Peyer's patch (tissue), 4 donors: ENCODE measurements at regions not wholly inside any gene's neighbourhood (a gene's known extent, or its start where the extent isn't known, plus 50 kb on each side); places are given as distances from the start of the nearest gene placed in this dataset.

Source experiments
- DNase-seq, 3 donors: peaks; one replicate each; pipeline ENCODE4 v3.0.0-alpha.2; 2017 to 2019
- H3K27ac ChIP-seq, 4 donors: fragments of 200-600 bp; sonication (generic); one replicate each; pipeline ENCODE4 v1.5.1; 2016 to 2019
- H3K27me3 ChIP-seq, 2 donors: fragments of 200-600 bp; sonication (generic); one replicate each; pipeline ENCODE4 v1.5.1; 2019
- H3K36me3 ChIP-seq, 3 donors: fragments of 200-600 bp; sonication (generic); one replicate each; pipeline ENCODE4 v1.5.1; 2016 to 2019
- H3K4me1 ChIP-seq, 4 donors: fragments of 200-600 bp; sonication (generic); one replicate each; pipeline ENCODE4 v1.5.1; 2016 to 2019
- H3K4me3 ChIP-seq, 4 donors: fragments of 200-600 bp; sonication (generic); 1 replicate in 3 of 4; 2 replicates in 1 of 4; pipeline ENCODE4 v1.5.1; 2016 to 2019; ENCODE audit warnings: mild to moderate bottlenecking in 1 of 4
- H3K9me3 ChIP-seq, 4 donors: fragments of 200-600 bp; sonication (generic); one replicate each; pipeline ENCODE4 v1.5.1; 2016 to 2019; ENCODE audit warnings: mild to moderate bottlenecking in 1 of 4
- POLR2A ChIP-seq, 2 donors: fragments of 450-650 bp; IDR thresholded peaks; one replicate each; pipeline ENCODE4 v1.5.1; 2017; ENCODE audit warnings: antibody characterized with exemption in 2 of 2, mild to moderate bottlenecking in 2 of 2, moderate library complexity in 2 of 2
- TF ChIP-seq, protein P1 (sequence below), 6 experiments: fragments of 450-650 bp in 4 of 6; fragments of 200-600 bp in 2 of 6; sonication (generic) in 1 of 6; IDR thresholded peaks; one replicate each; pipeline ENCODE4 v1.5.1; 2017 to 2019; ENCODE audit warnings: antibody characterized with exemption in 6 of 6, mild to moderate bottlenecking in 3 of 6, moderate library complexity in 1 of 6

DNA sequence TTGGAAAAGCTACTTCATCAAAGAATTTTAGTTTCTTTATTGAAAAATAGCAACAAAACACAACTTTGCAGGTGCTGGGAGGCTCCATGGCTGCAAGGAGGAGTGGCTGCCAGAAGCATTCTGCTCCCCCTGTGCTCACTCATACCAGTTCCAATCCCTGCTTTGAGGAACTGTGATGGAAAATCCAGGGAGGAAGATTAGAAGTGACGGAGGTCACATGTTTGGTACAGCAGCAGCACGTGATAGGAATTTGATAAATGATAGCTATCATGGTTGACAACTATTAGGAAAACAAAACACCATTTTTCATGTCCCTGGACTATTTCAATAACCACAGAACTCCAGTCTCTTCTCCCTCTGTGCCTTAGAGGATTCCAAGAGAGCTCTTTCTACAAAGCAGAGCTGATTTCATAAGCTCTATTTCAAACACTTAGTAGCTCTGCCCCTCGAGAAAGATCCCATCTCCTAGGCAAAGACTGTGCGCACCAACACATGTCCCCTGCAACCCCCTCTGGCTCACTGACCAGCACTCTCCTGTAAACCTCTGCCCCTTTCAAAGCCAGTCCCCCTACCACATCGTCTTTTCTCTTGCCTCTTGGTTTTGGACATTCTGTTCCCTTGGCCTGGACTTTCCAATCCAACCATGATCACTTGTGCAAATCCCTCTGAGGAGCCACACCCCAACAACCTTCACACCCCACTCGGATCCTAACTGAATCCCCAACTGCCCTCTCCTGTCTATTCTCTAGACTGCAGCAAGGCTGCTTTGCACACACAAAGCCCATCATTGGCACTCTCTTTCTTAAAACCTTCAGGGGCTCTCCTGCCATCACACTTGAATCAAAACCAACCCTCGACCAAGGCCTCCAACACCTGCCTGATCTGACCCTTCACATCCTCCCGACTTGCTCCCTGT is 352.4 kb upstream of the PKDCC start:
- H3K36me3 ChIP-seq, result no peaks in the 10 kb centered on the region
- no peak for DNase-seq
- no peaks in the 10 kb centered on the region for H3K27me3 ChIP-seq
- no peak overlapping the region for H3K4me3 ChIP-seq
- no peaks in the 10 kb centered on the region for H3K9me3 ChIP-seq
- no peak overlapping the region for H3K27ac ChIP-seq
- TF ChIP-seq, protein P1, sequence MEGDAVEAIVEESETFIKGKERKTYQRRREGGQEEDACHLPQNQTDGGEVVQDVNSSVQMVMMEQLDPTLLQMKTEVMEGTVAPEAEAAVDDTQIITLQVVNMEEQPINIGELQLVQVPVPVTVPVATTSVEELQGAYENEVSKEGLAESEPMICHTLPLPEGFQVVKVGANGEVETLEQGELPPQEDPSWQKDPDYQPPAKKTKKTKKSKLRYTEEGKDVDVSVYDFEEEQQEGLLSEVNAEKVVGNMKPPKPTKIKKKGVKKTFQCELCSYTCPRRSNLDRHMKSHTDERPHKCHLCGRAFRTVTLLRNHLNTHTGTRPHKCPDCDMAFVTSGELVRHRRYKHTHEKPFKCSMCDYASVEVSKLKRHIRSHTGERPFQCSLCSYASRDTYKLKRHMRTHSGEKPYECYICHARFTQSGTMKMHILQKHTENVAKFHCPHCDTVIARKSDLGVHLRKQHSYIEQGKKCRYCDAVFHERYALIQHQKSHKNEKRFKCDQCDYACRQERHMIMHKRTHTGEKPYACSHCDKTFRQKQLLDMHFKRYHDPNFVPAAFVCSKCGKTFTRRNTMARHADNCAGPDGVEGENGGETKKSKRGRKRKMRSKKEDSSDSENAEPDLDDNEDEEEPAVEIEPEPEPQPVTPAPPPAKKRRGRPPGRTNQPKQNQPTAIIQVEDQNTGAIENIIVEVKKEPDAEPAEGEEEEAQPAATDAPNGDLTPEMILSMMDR (IDR thresholded peaks at IDR 0.05), result no peak
- no peak for TF ChIP-seq POLR2A (IDR thresholded peaks at IDR 0.05)
- H3K4me1 ChIP-seq, result no peaks in the 10 kb centered on the region

DNA sequence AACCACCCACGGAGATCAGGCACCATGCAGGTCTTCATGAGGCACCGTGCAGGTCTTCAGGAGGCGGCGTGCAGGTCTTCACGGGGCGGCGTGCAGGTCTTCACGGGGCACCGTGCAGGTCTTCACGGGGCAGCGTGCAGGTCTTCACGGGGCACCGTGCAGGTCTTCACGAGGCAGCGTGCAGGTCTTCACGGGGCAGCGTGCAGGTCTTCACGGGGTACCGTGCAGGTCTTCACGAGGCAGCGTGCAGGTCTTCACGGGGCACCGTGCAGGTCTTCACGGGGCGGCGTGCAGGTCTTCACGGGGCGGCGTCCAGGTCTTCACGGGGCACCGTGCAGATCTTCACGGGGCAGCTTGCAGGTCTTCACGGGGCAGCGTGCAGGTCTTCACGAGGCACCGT is 350.4 kb upstream of the PKDCC start:
- TF ChIP-seq, protein P1 (IDR thresholded peaks at IDR 0.05), result no peak
- no peak for TF ChIP-seq POLR2A (IDR thresholded peaks at IDR 0.05)
- Histone ChIP-seq H3K4me3 (no peak overlapping the region), H3K27me3 (no peaks in the 10 kb centered on the region), H3K9me3 (no peaks in the 10 kb centered on the region), H3K4me1 (no peaks in the 10 kb centered on the region), H3K27ac (no peak overlapping the region), H3K36me3 (no peaks in the 10 kb centered on the region)
- no peak for DNase-seq

DNA sequence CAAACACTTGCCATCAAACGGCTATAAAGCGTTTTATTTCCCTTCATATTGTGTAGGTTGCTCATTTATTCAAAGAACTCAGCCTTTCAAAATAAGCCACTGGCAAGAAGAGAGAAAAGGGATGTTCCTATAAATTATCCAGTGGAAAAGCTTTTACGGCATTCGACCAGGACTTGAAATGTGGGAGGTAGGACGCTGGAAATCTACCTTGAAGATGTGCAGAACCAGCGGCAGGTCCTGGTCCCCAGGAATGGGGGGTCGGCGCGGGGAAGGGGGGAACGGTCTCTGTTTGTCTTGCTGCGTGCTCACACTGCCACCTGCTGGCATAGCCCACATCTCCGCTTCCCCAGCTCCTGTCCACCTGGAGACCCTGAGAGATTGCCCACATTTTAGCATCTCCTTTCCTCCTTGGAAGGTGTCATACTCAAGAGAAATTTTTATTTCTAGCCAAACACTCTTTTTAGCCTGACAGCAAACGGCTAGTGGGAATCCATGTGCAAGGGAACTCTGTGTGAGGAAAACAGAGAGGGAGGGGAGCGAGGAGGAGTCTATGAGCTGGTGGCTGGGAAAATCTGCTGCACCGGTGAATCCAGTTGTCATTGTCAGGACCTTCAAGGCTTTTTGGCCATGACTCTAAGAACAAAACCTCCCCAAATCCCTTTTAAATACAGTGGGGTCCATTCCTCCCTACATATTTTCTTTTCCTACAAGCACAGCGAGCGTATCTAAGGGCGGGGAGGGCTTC is 349.0 kb upstream of the PKDCC start:
- DNase-seq, result no peak
- no peak for TF ChIP-seq POLR2A (IDR thresholded peaks at IDR 0.05)
- TF ChIP-seq, protein P1 (IDR thresholded peaks at IDR 0.05), result peak in 5 of 6 experiments; percentile 15 to 37 (median 30)
- H3K4me3 ChIP-seq, result no peak overlapping the region

DNA sequence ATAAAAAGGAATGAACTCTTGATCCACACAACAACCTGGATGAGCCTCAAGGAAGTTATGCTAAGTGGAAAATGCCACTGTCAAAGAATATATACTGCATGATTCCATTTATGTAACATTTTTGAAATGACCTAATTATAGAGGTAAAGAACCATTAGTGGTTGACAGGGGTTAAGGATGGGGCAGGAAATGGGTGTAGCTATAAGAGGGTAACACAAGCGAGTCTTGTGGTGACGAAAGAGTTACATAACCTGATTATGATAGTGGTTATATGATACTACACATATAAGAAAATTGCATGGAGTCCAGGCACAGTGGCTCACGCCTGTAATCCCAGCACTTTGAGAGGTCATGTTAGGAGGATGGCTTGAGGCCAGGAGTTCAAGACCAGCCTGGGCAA is 346.6 kb upstream of the PKDCC start:
- no peak overlapping the region for H3K27ac ChIP-seq
- no peak overlapping the region for H3K4me3 ChIP-seq
- TF ChIP-seq POLR2A (IDR thresholded peaks at IDR 0.05), result no peak
- TF ChIP-seq, protein P1 (IDR thresholded peaks at IDR 0.05), result no peak
- no peaks in the 10 kb centered on the region for H3K9me3 ChIP-seq
- H3K36me3 ChIP-seq, result no peaks in the 10 kb centered on the region
- no peaks in the 10 kb centered on the region for H3K4me1 ChIP-seq
- no peak for DNase-seq
- H3K27me3 ChIP-seq, result no peaks in the 10 kb centered on the region

More for the DNA sequence above, 349.0 kb upstream of the PKDCC start:
- no peak overlapping the region for H3K27ac ChIP-seq
- H3K9me3 ChIP-seq, result no peaks in the 10 kb centered on the region
- no peaks in the 10 kb centered on the region for H3K27me3 ChIP-seq
- H3K4me1 ChIP-seq, result no peaks in the 10 kb centered on the region
- no peaks in the 10 kb centered on the region for H3K36me3 ChIP-seq

DNA sequence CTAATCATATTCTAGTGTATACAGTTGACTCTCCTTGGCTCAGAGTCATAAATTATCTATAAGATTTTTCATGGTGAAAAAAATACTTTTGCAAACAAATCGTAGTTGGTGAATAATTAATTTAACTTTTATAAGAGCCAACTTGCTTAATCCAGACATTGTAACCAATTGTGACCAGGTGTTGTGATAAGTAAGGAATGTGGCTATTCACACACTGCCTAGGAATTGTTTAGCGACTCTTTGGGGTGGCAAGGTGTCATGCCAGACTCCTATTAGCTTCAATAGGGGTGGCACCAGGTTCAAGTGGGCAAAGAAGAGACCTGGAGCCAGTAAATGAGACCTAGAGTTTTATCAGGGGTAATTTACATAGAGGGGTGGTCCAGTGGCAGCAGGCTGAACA is 344.7 kb upstream of the PKDCC start:
- H3K9me3 ChIP-seq, result no peaks in the 10 kb centered on the region
- H3K4me1 ChIP-seq, result no peaks in the 10 kb centered on the region
- no peak for DNase-seq
- no peak overlapping the region for H3K27ac ChIP-seq
- H3K4me3 ChIP-seq, result no peak overlapping the region
- no peaks in the 10 kb centered on the region for H3K27me3 ChIP-seq
- TF ChIP-seq, protein P1 (IDR thresholded peaks at IDR 0.05), result no peak
- no peak for TF ChIP-seq POLR2A (IDR thresholded peaks at IDR 0.05)
- no peaks in the 10 kb centered on the region for H3K36me3 ChIP-seq
